ENCODE measurements at regions not wholly inside any gene's neighbourhood (a gene's known extent, or its start where the extent isn't known, plus 50 kb on each side); places are given as distances from the start of the nearest gene placed in this dataset.

DNA sequence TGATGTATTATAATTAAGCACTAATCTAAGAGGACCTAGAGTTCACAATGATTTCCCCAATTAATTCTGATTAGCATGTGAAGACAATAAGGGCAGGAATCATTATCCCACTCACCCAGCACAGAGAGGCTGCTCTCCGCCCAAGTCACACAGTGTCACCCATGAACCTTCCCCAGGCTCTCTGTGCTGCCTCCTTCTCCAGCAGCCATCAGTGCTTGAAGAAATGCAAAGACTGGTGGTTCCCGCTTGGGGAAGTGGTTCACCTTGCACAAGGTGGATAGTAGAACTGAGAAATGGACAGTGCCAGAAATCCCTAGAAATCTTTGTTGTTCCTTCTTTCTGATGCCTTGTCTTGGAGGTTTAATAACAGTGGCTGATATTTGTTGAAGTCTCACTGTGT lies 401.3 kb downstream of the QKI start:
- TF ChIP-seq, protein P1, sequence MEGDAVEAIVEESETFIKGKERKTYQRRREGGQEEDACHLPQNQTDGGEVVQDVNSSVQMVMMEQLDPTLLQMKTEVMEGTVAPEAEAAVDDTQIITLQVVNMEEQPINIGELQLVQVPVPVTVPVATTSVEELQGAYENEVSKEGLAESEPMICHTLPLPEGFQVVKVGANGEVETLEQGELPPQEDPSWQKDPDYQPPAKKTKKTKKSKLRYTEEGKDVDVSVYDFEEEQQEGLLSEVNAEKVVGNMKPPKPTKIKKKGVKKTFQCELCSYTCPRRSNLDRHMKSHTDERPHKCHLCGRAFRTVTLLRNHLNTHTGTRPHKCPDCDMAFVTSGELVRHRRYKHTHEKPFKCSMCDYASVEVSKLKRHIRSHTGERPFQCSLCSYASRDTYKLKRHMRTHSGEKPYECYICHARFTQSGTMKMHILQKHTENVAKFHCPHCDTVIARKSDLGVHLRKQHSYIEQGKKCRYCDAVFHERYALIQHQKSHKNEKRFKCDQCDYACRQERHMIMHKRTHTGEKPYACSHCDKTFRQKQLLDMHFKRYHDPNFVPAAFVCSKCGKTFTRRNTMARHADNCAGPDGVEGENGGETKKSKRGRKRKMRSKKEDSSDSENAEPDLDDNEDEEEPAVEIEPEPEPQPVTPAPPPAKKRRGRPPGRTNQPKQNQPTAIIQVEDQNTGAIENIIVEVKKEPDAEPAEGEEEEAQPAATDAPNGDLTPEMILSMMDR (IDR thresholded peaks at IDR 0.05) = no peak
- TF ChIP-seq POLR2A (IDR thresholded peaks at IDR 0.05) (no peak), POLR2AphosphoS5 (IDR thresholded peaks at IDR 0.05) (no peak)
- Histone ChIP-seq H3K36me3 (no peaks in the 10 kb centered on the region), H3K9me3 (no peaks in the 10 kb centered on the region), H3K4me3 (no peak overlapping the region), H3K27me3 (replicated peaks; ENCODE audit: insufficient read depth) (no peaks in the 10 kb centered on the region), H3K27ac (no peak overlapping the region), H3K4me1 (replicated peaks) (no peaks in the 10 kb centered on the region)
- 97% methylated on average over 2 of the region's 2 CpGs for WGBS
- intact Hi-C loops (cut with DNase I) = no loop called here
- no peak for DNase-seq (ENCODE audit: low spot score)

DNA sequence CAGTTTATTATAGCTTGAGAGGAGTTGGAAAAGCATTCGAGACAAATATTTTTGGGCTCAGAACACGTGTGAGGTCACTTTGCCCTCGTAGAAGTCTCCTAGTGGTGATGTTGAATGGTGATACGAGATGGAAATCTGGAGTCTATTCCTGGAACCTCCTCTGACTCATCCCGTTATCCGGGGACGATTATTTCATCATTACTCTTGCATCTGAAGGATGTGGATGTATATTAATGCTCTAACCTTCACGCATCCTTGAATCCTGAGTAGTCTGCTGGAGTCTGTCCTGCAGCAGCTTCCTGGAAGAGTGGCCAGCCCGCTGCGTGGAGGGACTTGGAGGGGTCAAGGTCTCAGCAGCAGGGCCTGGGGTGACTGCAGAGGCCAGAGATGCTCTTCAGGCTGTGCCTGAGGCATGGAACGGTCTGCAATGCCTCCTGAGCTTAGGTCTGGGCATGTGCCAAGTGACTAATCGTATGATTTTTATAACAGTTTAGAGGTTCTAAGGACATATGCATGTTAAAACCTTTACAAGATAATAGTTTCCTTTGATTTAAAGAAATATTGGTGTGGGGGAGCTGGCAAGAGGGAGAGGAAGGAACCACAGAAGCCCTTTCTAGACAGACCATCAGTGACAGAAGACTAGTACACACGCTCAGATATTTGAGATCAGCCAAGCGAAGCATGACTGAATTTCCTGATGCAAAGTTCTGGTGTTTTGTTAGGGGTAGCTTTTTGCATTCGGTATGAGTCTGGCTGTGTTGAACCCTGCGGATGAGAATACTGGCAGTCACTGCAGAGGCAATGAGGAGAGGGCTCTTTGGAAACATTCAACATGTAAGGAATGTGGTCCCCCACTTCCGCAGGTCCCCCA lies 400.2 kb downstream of the QKI start:
- H3K36me3 ChIP-seq = no peaks in the 10 kb centered on the region
- no peaks in the 10 kb centered on the region for H3K27me3 ChIP-seq (replicated peaks; ENCODE audit: insufficient read depth)
- WGBS = 76% methylated on average over 17 of the region's 17 CpGs
- intact Hi-C loops (cut with DNase I) = no loop called here
- no peak overlapping the region for H3K27ac ChIP-seq
- no peak for TF ChIP-seq POLR2AphosphoS5 (IDR thresholded peaks at IDR 0.05)
- TF ChIP-seq, protein P1 (IDR thresholded peaks at IDR 0.05) = no peak
- no peak for TF ChIP-seq POLR2A (IDR thresholded peaks at IDR 0.05)
- no peaks in the 10 kb centered on the region for H3K4me1 ChIP-seq (replicated peaks)
- H3K9me3 ChIP-seq = no peaks in the 10 kb centered on the region
- no peak for DNase-seq (ENCODE audit: low spot score)
- no peak overlapping the region for H3K4me3 ChIP-seq

DNA sequence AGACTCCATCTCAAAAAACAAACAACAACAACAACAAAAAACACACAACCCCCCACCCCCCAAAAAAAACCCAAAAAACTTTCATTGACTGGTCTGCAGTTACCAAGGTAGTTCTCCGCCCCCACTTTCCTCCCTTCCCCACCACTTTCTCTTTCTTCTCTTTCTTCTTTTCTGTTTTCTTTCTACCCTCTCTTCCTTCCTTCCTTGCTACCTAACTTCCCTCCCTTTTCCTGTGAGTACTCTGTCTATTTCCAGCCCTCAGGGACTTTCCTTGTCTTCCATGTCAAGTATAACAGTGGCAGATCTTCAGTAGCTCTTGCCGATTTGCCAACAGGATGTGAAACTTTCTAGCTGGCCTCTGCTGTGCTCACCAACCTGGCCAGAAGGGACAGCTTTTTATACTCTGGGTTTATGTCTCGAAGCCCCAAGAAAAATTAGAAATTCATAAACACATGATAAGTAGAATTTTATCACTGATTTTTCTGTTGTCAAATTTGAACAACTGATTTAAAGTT lies 399.5 kb downstream of the QKI start:
- H3K4me3 ChIP-seq = no peak overlapping the region
- 84% methylated on average over 3 of the region's 3 CpGs for WGBS
- H3K27me3 ChIP-seq (replicated peaks; ENCODE audit: insufficient read depth) = no peaks in the 10 kb centered on the region
- no peak for DNase-seq (ENCODE audit: low spot score)
- no peak for TF ChIP-seq POLR2A (IDR thresholded peaks at IDR 0.05)
- no peak for TF ChIP-seq POLR2AphosphoS5 (IDR thresholded peaks at IDR 0.05)
- TF ChIP-seq, protein P1 (IDR thresholded peaks at IDR 0.05) = no peak
- no peaks in the 10 kb centered on the region for H3K36me3 ChIP-seq
- no peaks in the 10 kb centered on the region for H3K4me1 ChIP-seq (replicated peaks)
- no peak overlapping the region for H3K27ac ChIP-seq
- no peaks in the 10 kb centered on the region for H3K9me3 ChIP-seq
- intact Hi-C loops (cut with DNase I) = no loop called here

DNA sequence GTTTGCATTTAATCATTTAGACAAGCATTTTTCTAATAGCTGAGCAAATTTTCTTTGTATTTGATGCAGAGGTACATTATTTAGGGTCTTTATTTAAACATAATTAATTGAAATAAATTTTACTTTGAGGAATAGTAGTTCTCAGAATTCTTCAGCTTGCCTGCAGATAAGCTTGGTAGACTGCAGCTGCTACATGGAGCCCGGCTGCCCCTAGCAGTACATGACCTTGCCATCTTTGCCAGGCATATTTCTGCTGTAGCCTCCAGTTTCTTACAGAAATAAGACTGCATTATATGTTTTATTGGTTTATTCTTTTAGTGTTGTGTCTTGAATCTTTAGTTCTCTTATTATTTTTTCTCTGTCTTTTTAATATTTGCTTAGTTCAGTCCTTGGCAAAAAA lies 396.8 kb downstream of the QKI start:
- no peaks in the 10 kb centered on the region for H3K27me3 ChIP-seq (replicated peaks; ENCODE audit: insufficient read depth)
- no peak for DNase-seq (ENCODE audit: low spot score)
- H3K9me3 ChIP-seq = no peaks in the 10 kb centered on the region
- WGBS = 73% methylated on average over 1 of the region's 1 CpG
- H3K4me3 ChIP-seq = no peak overlapping the region
- TF ChIP-seq POLR2A (IDR thresholded peaks at IDR 0.05) (no peak), POLR2AphosphoS5 (IDR thresholded peaks at IDR 0.05) (no peak)
- TF ChIP-seq, protein P1 (IDR thresholded peaks at IDR 0.05) = no peak
- H3K4me1 ChIP-seq (replicated peaks) = no peaks in the 10 kb centered on the region
- H3K27ac ChIP-seq = no peak overlapping the region
- intact Hi-C loops (cut with DNase I) = no loop called here
- H3K36me3 ChIP-seq = no peaks in the 10 kb centered on the region

DNA sequence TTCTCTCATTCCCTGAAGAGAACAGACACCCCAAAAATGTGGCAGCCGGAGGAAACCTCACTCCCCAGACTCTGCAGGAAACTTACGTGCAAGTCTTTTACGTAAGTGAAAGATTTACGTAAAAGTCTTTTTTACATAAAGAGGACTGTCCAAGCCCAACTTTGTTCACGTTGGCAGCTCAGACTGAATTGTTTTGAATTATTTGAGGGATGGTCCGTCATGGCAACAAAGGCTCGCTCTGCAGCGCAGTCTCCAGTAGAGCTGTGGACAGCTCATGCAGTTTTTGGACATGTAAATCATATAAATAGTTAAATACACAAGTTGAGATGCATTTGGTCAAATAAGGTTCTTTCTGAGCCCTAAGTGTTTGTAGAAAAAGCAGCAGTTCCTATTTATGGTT lies 394.8 kb downstream of the QKI start:
- no peaks in the 10 kb centered on the region for H3K4me1 ChIP-seq (replicated peaks)
- no peaks in the 10 kb centered on the region for H3K9me3 ChIP-seq
- no peak overlapping the region for H3K4me3 ChIP-seq
- no peak overlapping the region for H3K27ac ChIP-seq
- H3K27me3 ChIP-seq (replicated peaks; ENCODE audit: insufficient read depth) = no peaks in the 10 kb centered on the region
- DNase-seq (ENCODE audit: low spot score) = no peak
- H3K36me3 ChIP-seq = no peaks in the 10 kb centered on the region
- intact Hi-C loops (cut with DNase I) = no loop called here
- TF ChIP-seq, protein P1 (IDR thresholded peaks at IDR 0.05) = no peak
- TF ChIP-seq POLR2AphosphoS5 (IDR thresholded peaks at IDR 0.05) (no peak), POLR2A (IDR thresholded peaks at IDR 0.05) (no peak)
- WGBS = 92% methylated on average over 8 of the region's 8 CpGs
